ENCODE measurements at regions not wholly inside any gene's neighbourhood (a gene's known extent, or its start where the extent isn't known, plus 50 kb on each side); places are given as distances from the start of the nearest gene placed in this dataset.
"Not testable (repeated sequence)": the region's sequence is repeated elsewhere in the genome, so short reads cannot be mapped to it uniquely, and the experiment has no call there.

GRCh38 chr5:36417221-36417620 lies 115.5 kb upstream of the RANBP3L start:
- Histone ChIP-seq H3K27me3 (ENCODE audit: insufficient read depth, low read length) (peaks cover 4% of the 10 kb centered on the region), H3K9me3 (ENCODE audit: low read length) (no peaks in the 10 kb centered on the region), H3K36me3 (ENCODE audit: insufficient read depth, low read length) (no peaks in the 10 kb centered on the region), H3K4me1 (ENCODE audit: insufficient read depth, low read length) (no peaks in the 10 kb centered on the region), H3K4me3 (ENCODE audit: low read length) (no peak overlapping the region), H2AFZ (ENCODE audit: low read depth, low read length) (no peak overlapping the region)

- Histone ChIP-seq H3K4me3 (ENCODE audit: low read length) (no peak overlapping the region), H3K4me1 (ENCODE audit: insufficient read depth, low read length) (peaks cover 3% of the 10 kb centered on the region), H2AFZ (ENCODE audit: low read depth, low read length) (no peak overlapping the region), H3K9me3 (ENCODE audit: low read length) (no peaks in the 10 kb centered on the region), H3K27me3 (ENCODE audit: insufficient read depth, low read length) (peaks cover 4% of the 10 kb centered on the region), H3K36me3 (ENCODE audit: insufficient read depth, low read length) (no peaks in the 10 kb centered on the region)
These were observed 116.0 kb upstream of the RANBP3L start for GRCh38 chr5:36417668-36418067.

- Histone ChIP-seq H2AFZ (ENCODE audit: low read depth, low read length) (no peak overlapping the region), H3K36me3 (ENCODE audit: insufficient read depth, low read length) (no peaks in the 10 kb centered on the region), H3K27me3 (ENCODE audit: insufficient read depth, low read length) (peaks cover 4% of the 10 kb centered on the region), H3K9me3 (ENCODE audit: low read length) (no peaks in the 10 kb centered on the region), H3K4me3 (ENCODE audit: low read length) (no peak overlapping the region), H3K4me1 (ENCODE audit: insufficient read depth, low read length) (peaks cover 10% of the 10 kb centered on the region)
These were observed 116.7 kb upstream of the RANBP3L start for GRCh38 chr5:36418152-36418979.

- no peaks in the 10 kb centered on the region for H3K9me3 ChIP-seq (ENCODE audit: low read length)
- no peak overlapping the region for H3K4me3 ChIP-seq (ENCODE audit: low read length)
- H3K4me1 ChIP-seq (ENCODE audit: insufficient read depth, low read length) = peaks cover 16% of the 10 kb centered on the region
- no peak overlapping the region for H2AFZ ChIP-seq (ENCODE audit: low read depth, low read length)
- no peaks in the 10 kb centered on the region for H3K36me3 ChIP-seq (ENCODE audit: insufficient read depth, low read length)
- H3K27me3 ChIP-seq (ENCODE audit: insufficient read depth, low read length) = peaks cover 4% of the 10 kb centered on the region
These were observed 119.6 kb upstream of the RANBP3L start for GRCh38 chr5:36421256-36421655.

- Histone ChIP-seq H3K4me3 (ENCODE audit: low read length) (no peak overlapping the region), H3K9me3 (ENCODE audit: low read length) (no peaks in the 10 kb centered on the region), H3K4me1 (ENCODE audit: insufficient read depth, low read length) (peaks cover 16% of the 10 kb centered on the region), H2AFZ (ENCODE audit: low read depth, low read length) (no peak overlapping the region), H3K36me3 (ENCODE audit: insufficient read depth, low read length) (no peaks in the 10 kb centered on the region), H3K27me3 (ENCODE audit: insufficient read depth, low read length) (peaks cover 4% of the 10 kb centered on the region)
These were observed 121.2 kb upstream of the RANBP3L start for GRCh38 chr5:36422952-36423351.

- Histone ChIP-seq H3K9me3 (ENCODE audit: low read length) (no peaks in the 10 kb centered on the region), H3K4me1 (ENCODE audit: insufficient read depth, low read length) (peaks cover 16% of the 10 kb centered on the region), H3K4me3 (ENCODE audit: low read length) (no peak overlapping the region), H3K36me3 (ENCODE audit: insufficient read depth, low read length) (no peaks in the 10 kb centered on the region), H3K27me3 (ENCODE audit: insufficient read depth, low read length) (no peaks in the 10 kb centered on the region), H2AFZ (ENCODE audit: low read depth, low read length) (no peak overlapping the region)
These were observed 122.0 kb upstream of the RANBP3L start for GRCh38 chr5:36423578-36424307.

GRCh38 chr5:36426070-36426469 lies 124.4 kb upstream of the RANBP3L start:
- peaks cover 16% of the 10 kb centered on the region for H3K4me1 ChIP-seq (ENCODE audit: insufficient read depth, low read length)
- not testable (repeated sequence) for H3K9me3 ChIP-seq (ENCODE audit: low read length); H3K27me3 ChIP-seq (ENCODE audit: insufficient read depth, low read length); H3K36me3 ChIP-seq (ENCODE audit: insufficient read depth, low read length); H3K4me3 ChIP-seq (ENCODE audit: low read length); H2AFZ ChIP-seq (ENCODE audit: low read depth, low read length)

GRCh38 chr5:36435516-36435915 lies 133.8 kb upstream of the RANBP3L start:
- no peak overlapping the region for H2AFZ ChIP-seq (ENCODE audit: low read depth, low read length)
- H3K9me3 ChIP-seq (ENCODE audit: low read length) = no peaks in the 10 kb centered on the region
- H3K36me3 ChIP-seq (ENCODE audit: insufficient read depth, low read length) = no peaks in the 10 kb centered on the region
- no peaks in the 10 kb centered on the region for H3K27me3 ChIP-seq (ENCODE audit: insufficient read depth, low read length)
- H3K4me1 ChIP-seq (ENCODE audit: insufficient read depth, low read length) = no peaks in the 10 kb centered on the region
- H3K4me3 ChIP-seq (ENCODE audit: low read length) = no peak overlapping the region

GRCh38 chr5:36436306-36436705 lies 134.6 kb upstream of the RANBP3L start:
- Histone ChIP-seq H3K36me3 (ENCODE audit: insufficient read depth, low read length) (no peaks in the 10 kb centered on the region), H2AFZ (ENCODE audit: low read depth, low read length) (no peak overlapping the region), H3K9me3 (ENCODE audit: low read length) (no peaks in the 10 kb centered on the region), H3K4me3 (ENCODE audit: low read length) (no peak overlapping the region), H3K27me3 (ENCODE audit: insufficient read depth, low read length) (no peaks in the 10 kb centered on the region), H3K4me1 (ENCODE audit: insufficient read depth, low read length) (no peaks in the 10 kb centered on the region)

- Histone ChIP-seq H3K9me3 (ENCODE audit: low read length) (no peaks in the 10 kb centered on the region), H2AFZ (ENCODE audit: low read depth, low read length) (no peak overlapping the region)
These were observed 137.3 kb upstream of the RANBP3L start for GRCh38 chr5:36438765-36439561.

GRCh38 chr5:36440300-36440699 lies 138.6 kb upstream of the RANBP3L start:
- no peaks in the 10 kb centered on the region for H3K4me1 ChIP-seq (ENCODE audit: insufficient read depth, low read length)
- H3K4me3 ChIP-seq (ENCODE audit: low read length) = no peak overlapping the region
- no peak overlapping the region for H2AFZ ChIP-seq (ENCODE audit: low read depth, low read length)
- no peaks in the 10 kb centered on the region for H3K27me3 ChIP-seq (ENCODE audit: insufficient read depth, low read length)
- no peaks in the 10 kb centered on the region for H3K9me3 ChIP-seq (ENCODE audit: low read length)
- H3K36me3 ChIP-seq (ENCODE audit: insufficient read depth, low read length) = no peaks in the 10 kb centered on the region

More at GRCh38 chr5:36438765-36439561, 137.3 kb upstream of the RANBP3L start:
- Histone ChIP-seq H3K4me1 (ENCODE audit: insufficient read depth, low read length) (no peaks in the 10 kb centered on the region), H3K36me3 (ENCODE audit: insufficient read depth, low read length) (no peaks in the 10 kb centered on the region), H3K4me3 (ENCODE audit: low read length) (no peak overlapping the region), H3K27me3 (ENCODE audit: insufficient read depth, low read length) (no peaks in the 10 kb centered on the region)

- H3K9me3 ChIP-seq (ENCODE audit: low read length) = no peaks in the 10 kb centered on the region
These were observed 139.6 kb upstream of the RANBP3L start for GRCh38 chr5:36441280-36441679.

GRCh38 chr5:36442352-36442751 lies 140.7 kb upstream of the RANBP3L start:
- Histone ChIP-seq H3K9me3 (ENCODE audit: low read length) (no peaks in the 10 kb centered on the region), H3K27me3 (ENCODE audit: insufficient read depth, low read length) (no peaks in the 10 kb centered on the region), H3K4me1 (ENCODE audit: insufficient read depth, low read length) (no peaks in the 10 kb centered on the region), H2AFZ (ENCODE audit: low read depth, low read length) (no peak overlapping the region), H3K4me3 (ENCODE audit: low read length) (no peak overlapping the region), H3K36me3 (ENCODE audit: insufficient read depth, low read length) (no peaks in the 10 kb centered on the region)

More at GRCh38 chr5:36441280-36441679, 139.6 kb upstream of the RANBP3L start:
- Histone ChIP-seq H2AFZ (ENCODE audit: low read depth, low read length) (no peak overlapping the region), H3K4me1 (ENCODE audit: insufficient read depth, low read length) (no peaks in the 10 kb centered on the region), H3K27me3 (ENCODE audit: insufficient read depth, low read length) (no peaks in the 10 kb centered on the region), H3K4me3 (ENCODE audit: low read length) (no peak overlapping the region), H3K36me3 (ENCODE audit: insufficient read depth, low read length) (no peaks in the 10 kb centered on the region)
